ENCODE measurements at regions not wholly inside any gene's neighbourhood (a gene's known extent, or its start where the extent isn't known, plus 50 kb on each side); places are given as distances from the start of the nearest gene placed in this dataset.

- no peak overlapping the region for H2AFZ ChIP-seq (ENCODE audit: low read depth, low read length)
- no peak for TF ChIP-seq MYC (IDR thresholded peaks at IDR 0.05; ENCODE audit: low read depth, low read length)
- no peak for TF ChIP-seq POLR2A (IDR thresholded peaks at IDR 0.05; ENCODE audit: low read depth, low read length)
- TF ChIP-seq JUN (IDR thresholded peaks at IDR 0.05; ENCODE audit: borderline replicate concordance, insufficient read depth, insufficient read length, low read depth): no peak
- TF ChIP-seq POLR2AphosphoS5 (IDR thresholded peaks at IDR 0.05; ENCODE audit: insufficient read depth, low read depth, low read length): no peak
- no peak for TF ChIP-seq FOS (IDR thresholded peaks at IDR 0.05; ENCODE audit: borderline replicate concordance, insufficient read depth, low read length)
- TF ChIP-seq EZH2 (IDR thresholded peaks at IDR 0.05; ENCODE audit: borderline replicate concordance, low read depth, low read length, severe bottlenecking): no peak
- TF ChIP-seq GATA2 (IDR thresholded peaks at IDR 0.05; ENCODE audit: insufficient read depth, insufficient read length, low read depth, low read length): no peak
- TF ChIP-seq MAX (IDR thresholded peaks at IDR 0.05; ENCODE audit: insufficient read depth, insufficient read length): no peak
- TF ChIP-seq CTCF (IDR thresholded peaks at IDR 0.05; ENCODE audit: extremely low read depth in 1 of 2, insufficient read depth in 1 of 2, low read depth in 1 of 2, low read length in 2 of 2): no peak
- H3K27me3 ChIP-seq (ENCODE audit: control insufficient read depth in 2 of 2, insufficient read depth in 2 of 2, low read length in 2 of 2): no peaks in the 10 kb centered on the region
- BruUV-seq (replicated peaks): no TSS peak
- CTCF ChIA-PET: no interaction called here
- no peaks in the 10 kb centered on the region for H3K36me3 ChIP-seq (ENCODE audit: control insufficient read depth in 2 of 2, extremely low read depth in 1 of 2, insufficient read depth in 2 of 2, low read length in 2 of 2)
- H3K9ac ChIP-seq (replicated peaks; ENCODE audit: extremely low read depth, insufficient read depth, low read length): no peak overlapping the region
- no peaks in the 10 kb centered on the region for H3K4me1 ChIP-seq (ENCODE audit: control insufficient read depth, extremely low read depth, insufficient read depth, low read length)
- no peak overlapping the region for H3K27ac ChIP-seq (ENCODE audit: insufficient read depth, low read depth, low read length)
- no peaks in the 10 kb centered on the region for H4K20me1 ChIP-seq (replicated peaks; ENCODE audit: control insufficient read depth, extremely low read depth, insufficient read depth, low read length)
- dilution Hi-C loops (cut with MboI; ENCODE audit: extremely low pct_ligation_motif_present, low sequenced_read_pairs): no loop called here
- no peaks in the 10 kb centered on the region for H3K9me1 ChIP-seq (replicated peaks; ENCODE audit: control insufficient read depth, extremely low read depth, insufficient read depth, low read length)
- POLR2A ChIA-PET: no interaction called here
- H3K4me3 ChIP-seq (replicated peaks in 1 of 3; ENCODE audit: insufficient read depth in 1 of 3, low read depth in 1 of 3, low read length in 3 of 3): no peak overlapping the region
- no peak for FAIRE-seq
- no peaks in the 10 kb centered on the region for H3K9me3 ChIP-seq (replicated peaks; ENCODE audit: control insufficient read depth, insufficient read depth, low read length)
- no peak overlapping the region for H3K4me2 ChIP-seq (ENCODE audit: insufficient read depth, low read length)
- no peaks in the 10 kb centered on the region for H3K79me2 ChIP-seq (ENCODE audit: control insufficient read depth, insufficient read depth, low read length)
- DNase-seq (ENCODE audit: low read depth, low spot score): no peak
- intact Hi-C loops (cut with micrococcal nuclease): no loop called here
These were observed 1925.6 kb downstream of the EFNA5 start for GRCh38 chr5:105745111-105745510.

Data from endothelial cell of umbilical vein (primary cell).